ENCODE measurements at regions not wholly inside any gene's neighbourhood (a gene's known extent, or its start where the extent isn't known, plus 50 kb on each side); places are given as distances from the start of the nearest gene placed in this dataset.
"Not testable (repeated sequence)": the region's sequence is repeated elsewhere in the genome, so short reads cannot be mapped to it uniquely, and the experiment has no call there.

DNA sequence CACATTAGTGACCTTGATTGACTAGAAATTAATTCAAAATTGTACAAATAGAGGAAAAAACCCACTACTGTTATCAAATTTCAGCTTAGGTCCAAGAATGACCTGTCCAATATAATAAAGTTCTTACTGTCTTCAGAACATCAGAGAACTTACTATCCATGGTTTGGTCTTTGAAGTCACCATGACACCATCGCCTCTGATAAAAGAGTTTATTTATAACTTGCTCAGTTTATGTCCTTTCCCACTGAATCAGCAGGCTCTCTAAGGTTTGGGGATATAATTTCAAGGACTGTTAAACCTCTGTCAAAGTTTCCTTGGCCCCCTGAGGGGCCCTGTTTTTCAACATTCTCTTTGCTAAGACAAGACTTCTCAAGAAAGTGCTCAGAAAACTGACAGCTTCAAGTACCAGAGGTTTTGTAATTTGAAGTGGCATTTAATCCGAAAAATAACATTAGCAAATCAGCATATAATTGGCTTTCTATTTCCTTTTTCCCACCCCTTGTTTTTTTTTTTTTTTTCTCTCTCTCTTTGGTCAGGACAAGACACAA, 191.7 kb upstream of the FERD3L start:
- H3K4me3 ChIP-seq (ENCODE audit: low read depth, low read length) = no peak overlapping the region
- DNase-seq (ENCODE audit: low read depth) = no peak

DNA sequence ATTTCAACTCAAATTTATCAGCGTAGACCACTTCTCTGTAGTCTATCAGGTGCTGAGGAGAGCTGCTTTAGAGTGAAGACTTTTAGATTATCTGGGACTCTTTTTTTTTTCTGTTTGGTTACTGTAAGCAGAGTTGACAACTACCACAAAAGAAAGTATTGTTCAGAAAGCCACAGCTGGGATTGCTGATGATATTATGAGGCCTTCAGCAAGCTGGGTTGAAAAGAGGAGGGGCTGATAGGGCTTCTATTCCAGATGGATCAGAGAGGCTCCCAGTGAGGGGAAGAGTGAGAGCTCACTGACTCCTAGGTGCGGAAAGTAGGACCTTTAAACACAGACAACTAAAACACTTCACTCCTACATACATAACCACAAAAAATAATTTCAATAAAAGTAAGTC, 188.5 kb upstream of the FERD3L start:
- no peak for DNase-seq (ENCODE audit: low read depth)
- no peak overlapping the region for H3K4me3 ChIP-seq (ENCODE audit: low read depth, low read length)

- DNase-seq (ENCODE audit: low read depth) = peak; percentile 23
- H3K4me3 ChIP-seq (ENCODE audit: low read depth, low read length) = no peak overlapping the region
These were observed 181.8 kb upstream of the FERD3L start for GRCh38 chr7:19327018-19327417.

DNA sequence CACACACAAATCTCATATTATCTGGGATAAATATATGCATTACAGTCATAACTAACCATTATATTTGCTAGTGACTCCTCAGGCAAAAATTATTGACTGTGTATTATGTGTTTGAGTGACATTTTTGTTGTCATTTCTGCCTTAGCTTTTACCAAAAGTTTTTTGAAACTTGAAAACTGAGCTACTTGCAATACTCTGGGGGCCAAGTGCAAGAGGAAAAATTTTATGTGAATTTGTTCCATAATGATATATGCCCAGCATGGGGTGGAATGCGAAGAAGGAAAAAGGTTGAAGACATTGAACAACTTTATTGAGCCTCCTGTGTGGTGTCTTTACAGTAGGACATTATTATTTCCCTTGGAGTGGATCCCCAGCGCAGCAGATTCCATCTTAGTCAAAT, 176.8 kb upstream of the FERD3L start:
- H3K4me3 ChIP-seq (ENCODE audit: low read depth, low read length) = no peak overlapping the region
- no peak for DNase-seq (ENCODE audit: low read depth)

GRCh38 chr7:19318287-19318686, 173.1 kb upstream of the FERD3L start:
- H3K4me3 ChIP-seq (ENCODE audit: low read depth, low read length) = no peak overlapping the region
- no peak for DNase-seq (ENCODE audit: low read depth)

DNA sequence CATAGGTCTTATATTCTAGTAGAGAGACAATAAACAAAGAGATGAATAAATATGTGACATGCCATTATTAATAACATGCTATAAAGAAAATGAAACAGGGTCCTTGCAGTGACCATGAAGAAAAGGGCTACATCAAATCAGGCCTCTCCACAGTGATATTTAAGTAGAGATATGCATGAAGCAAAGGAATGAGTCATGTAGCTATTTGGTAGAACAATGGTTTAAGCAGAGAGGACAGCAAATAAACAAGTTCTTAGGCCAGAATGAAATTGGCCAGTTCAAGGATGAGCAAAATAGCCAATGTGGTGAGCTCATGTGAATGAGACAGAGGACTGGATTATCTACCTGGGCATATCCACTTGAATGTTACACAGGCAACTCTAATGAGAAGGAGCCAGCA, 172.2 kb upstream of the FERD3L start:
- H3K4me3 ChIP-seq (ENCODE audit: low read depth, low read length) = no peak overlapping the region
- no peak for DNase-seq (ENCODE audit: low read depth)

DNA sequence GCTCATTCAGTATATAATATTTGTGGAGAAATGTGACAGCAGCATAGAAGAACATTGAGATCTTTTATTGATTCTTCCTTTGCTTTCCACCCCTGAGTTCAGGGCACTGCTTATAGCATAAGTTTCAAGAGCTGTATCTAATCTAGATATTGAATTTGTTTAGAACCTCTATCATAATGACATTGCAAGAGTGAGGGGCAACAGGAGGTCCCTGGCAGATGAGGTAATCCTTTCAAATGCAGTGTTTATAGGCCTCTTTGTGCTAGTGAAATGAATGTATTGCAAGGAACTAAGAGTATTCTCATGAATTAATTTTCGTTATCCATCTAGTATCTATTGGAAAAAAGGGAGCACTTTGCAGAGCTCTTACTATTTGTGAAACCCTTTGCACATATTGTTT, 167.2 kb upstream of the FERD3L start:
- H3K4me3 ChIP-seq (ENCODE audit: low read depth, low read length) = no peak overlapping the region
- no peak for DNase-seq (ENCODE audit: low read depth)

- no peak overlapping the region for H3K4me3 ChIP-seq (ENCODE audit: low read depth, low read length)
- no peak for DNase-seq (ENCODE audit: low read depth)
These were observed 162.3 kb upstream of the FERD3L start for GRCh38 chr7:19307554-19307953.

GRCh38 chr7:19305698-19306097, 160.5 kb upstream of the FERD3L start:
- H3K4me3 ChIP-seq (ENCODE audit: low read depth, low read length) = no peak overlapping the region
- DNase-seq (ENCODE audit: low read depth) = no peak

DNA sequence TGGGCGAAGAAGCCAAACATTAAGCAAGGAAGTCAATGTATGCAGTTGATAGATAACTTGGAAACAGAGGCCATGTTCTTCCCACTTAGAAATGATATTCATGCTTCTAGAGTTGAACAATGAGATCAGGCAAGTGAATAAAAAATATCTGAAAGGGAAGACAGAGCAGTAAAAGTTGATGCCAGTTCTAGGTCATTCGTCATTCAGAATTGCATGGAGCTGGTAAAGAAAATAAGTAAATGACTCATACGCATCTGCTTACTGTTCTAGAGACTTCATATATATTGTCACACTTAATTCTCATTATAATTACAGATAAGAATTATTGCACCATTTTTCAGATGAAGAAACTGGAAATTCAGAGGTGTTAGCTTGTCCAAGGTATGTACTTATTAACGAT, 158.9 kb upstream of the FERD3L start:
- no peak overlapping the region for H3K4me3 ChIP-seq (ENCODE audit: low read depth, low read length)
- DNase-seq (ENCODE audit: low read depth) = no peak

DNA sequence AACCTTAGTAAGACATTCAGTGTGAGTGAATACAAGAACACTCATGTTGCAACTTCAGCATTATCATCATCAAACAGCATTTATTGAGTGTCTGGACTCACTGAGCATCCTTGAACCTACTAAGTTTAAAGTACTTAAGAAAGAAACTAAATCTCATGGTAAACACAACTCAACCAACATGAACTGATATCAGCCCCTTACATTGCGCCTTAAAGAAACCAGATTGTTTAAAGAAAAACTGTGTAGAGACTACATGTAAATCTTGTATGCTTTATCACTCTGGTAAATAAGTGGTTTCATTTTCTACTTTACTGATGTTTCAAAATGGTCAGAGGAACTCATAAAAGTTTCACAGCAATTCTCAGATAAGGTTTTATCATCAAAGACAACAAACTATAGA, 157.5 kb upstream of the FERD3L start:
- no peak for DNase-seq (ENCODE audit: low read depth)

DNA sequence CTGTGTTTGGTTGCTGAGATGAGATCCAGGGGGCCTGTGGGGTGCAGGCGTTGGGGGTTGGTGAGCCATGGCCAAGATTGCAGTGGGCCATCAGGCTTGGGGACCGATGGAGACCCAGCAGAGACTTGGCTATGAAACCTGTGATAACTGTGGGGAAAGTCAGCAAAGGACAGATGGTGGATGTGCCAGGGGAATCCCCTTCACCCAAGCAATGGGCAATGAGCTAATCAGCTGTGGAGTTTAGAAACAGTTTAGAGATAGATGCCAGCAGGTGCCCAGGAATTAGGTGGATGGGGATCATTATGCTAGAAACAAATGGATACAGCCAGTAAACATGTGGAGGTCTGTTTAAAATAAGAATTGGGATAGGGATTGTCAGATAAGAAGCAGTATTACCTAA, 151.4 kb upstream of the FERD3L start:
- H3K4me3 ChIP-seq (ENCODE audit: low read depth, low read length) = no peak overlapping the region

More for the DNA sequence above, 157.5 kb upstream of the FERD3L start:
- H3K4me3 ChIP-seq (ENCODE audit: low read depth, low read length) = no peak overlapping the region

DNA sequence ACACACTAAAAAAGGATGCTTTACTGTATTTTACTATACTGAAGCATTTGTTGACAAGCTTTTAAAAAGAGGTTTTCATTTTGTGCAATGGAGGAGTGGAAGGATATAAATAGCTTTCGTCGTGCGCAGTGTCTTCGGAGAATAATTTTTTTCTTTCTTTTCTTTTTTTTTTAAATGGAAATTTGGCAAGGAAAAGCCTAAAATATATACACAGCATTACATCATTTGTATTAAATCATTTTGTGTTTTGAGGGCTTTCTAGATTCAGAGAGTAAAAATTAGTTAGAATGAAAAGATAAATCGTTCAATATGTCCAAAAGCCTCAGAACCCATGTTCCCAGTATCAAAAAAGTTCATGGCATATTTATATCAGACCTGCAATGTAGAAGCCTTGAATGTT, 150.2 kb upstream of the FERD3L start:
- H3K4me3 ChIP-seq (ENCODE audit: low read depth, low read length) = no peak overlapping the region
- DNase-seq (ENCODE audit: low read depth) = no peak

More for the DNA sequence above, 151.4 kb upstream of the FERD3L start:
- no peak for DNase-seq (ENCODE audit: low read depth)

- H3K4me3 ChIP-seq (ENCODE audit: low read depth, low read length) = no peak overlapping the region
- peak; percentile 77 for DNase-seq (ENCODE audit: low read depth)
These were observed 149.4 kb upstream of the FERD3L start for GRCh38 chr7:19294619-19295018.

DNA sequence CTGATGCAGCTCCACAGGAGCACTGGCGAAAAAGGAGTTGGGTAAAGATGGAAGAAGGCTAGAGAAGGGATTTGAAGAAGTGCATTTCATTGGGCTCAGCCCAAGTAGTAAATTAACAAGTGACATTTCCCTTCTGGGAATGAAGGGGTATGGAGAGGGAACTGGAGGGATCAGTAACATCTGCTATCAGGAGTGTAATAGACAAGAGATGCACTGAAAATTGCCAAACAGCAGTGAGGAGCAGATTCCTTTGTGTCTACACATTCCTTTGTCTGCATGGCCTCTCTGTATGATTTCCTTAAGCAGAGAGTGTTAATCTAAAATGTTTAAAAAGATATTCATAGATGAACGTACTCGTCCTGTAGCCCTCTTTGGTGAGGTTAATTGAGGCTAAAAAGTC, 148.2 kb upstream of the FERD3L start:
- H3K4me3 ChIP-seq (ENCODE audit: low read depth, low read length) = no peak overlapping the region
- no peak for DNase-seq (ENCODE audit: low read depth)

GRCh38 chr7:19290968-19291367, 145.7 kb upstream of the FERD3L start:
- no peak overlapping the region for H3K4me3 ChIP-seq (ENCODE audit: low read depth, low read length)
- DNase-seq (ENCODE audit: low read depth) = no peak

DNA sequence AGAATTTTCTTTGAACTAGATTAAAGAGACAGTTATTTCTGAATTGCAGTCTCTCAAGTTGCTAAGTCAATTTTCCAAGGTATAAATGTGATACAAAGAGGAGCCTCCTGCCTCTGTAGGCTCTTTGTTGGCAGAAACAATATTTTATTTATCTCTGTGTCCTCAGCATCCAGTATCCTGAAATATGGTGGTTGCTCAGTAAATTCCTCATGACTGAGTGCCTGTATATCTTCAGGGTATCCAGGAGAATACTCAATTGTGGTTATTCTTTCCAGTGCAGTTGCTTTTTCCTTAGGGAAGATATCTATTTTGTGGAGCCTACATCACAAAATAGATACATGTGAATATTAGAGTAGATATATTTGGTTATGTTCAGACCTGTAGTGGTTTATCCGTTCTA, 144.8 kb upstream of the FERD3L start:
- no peak for DNase-seq (ENCODE audit: low read depth)

GRCh38 chr7:19284596-19285300, 139.5 kb upstream of the FERD3L start:
- H3K4me3 ChIP-seq (ENCODE audit: low read depth, low read length) = no peak overlapping the region
- peak; percentile 12 for DNase-seq (ENCODE audit: low read depth)

More for the DNA sequence above, 144.8 kb upstream of the FERD3L start:
- H3K4me3 ChIP-seq (ENCODE audit: low read depth, low read length) = no peak overlapping the region

DNA sequence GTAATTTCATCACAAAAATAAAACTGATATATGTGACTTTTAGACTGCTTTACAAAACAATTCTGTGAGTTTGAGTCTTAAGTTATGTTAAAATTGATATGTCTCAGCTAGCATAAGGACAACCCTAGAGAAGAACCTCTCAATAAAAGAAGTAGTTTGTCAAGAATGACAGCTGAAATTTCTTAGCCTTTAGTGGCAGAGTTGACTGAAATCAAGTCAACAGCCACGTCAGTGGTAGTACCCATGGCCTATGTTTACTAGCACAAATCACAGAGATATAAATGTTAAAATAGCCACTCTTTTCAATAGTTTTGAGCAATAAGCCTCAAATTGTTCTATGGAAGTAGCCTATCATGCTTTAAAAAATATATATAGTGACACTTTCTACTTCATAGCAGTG, 138.9 kb upstream of the FERD3L start:
- no peak for DNase-seq (ENCODE audit: low read depth)

DNA sequence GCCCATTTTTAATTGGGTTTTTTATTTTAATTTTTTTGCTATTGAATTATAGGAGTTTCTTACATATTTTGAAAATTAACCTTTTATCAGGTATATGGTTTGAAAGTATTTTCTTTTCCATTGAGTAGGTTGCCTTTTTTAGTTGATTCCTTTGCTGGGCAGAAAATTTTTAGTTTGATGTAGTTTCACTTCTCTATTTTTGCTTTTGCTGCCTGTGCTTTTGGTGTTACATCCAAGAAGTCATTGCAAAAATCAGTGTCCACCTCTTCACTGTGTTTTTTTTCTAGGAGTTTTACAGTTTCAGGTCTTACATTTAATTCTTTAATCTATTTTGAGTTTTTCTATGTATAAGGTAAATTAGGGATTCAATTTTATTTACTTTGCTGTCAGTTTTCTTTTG, 129.8 kb upstream of the FERD3L start:
- no peak for DNase-seq (ENCODE audit: low read depth)
- H3K4me3 ChIP-seq (ENCODE audit: low read depth, low read length) = no peak overlapping the region

More for the DNA sequence above, 138.9 kb upstream of the FERD3L start:
- no peak overlapping the region for H3K4me3 ChIP-seq (ENCODE audit: low read depth, low read length)

DNA sequence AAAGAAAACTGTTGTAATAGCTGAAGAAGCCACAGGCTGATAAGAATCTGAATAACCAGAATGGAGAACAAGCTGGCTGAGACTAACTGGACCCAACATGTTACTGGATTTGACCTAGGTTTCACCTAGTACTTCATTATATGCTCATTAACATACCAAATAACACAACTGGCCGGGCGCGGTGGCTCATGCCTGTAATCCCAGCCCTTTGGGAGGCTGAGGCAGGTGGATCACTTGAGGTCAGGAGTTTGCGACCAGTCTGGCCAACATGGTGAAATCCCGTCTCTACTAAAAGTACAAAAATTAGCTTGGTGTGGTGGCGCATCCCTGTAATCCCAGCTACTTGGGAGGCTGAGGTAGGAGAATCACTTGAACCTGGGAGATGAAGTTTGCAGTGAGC, 127.1 kb upstream of the FERD3L start:
- not testable (repeated sequence) for DNase-seq (ENCODE audit: low read depth); H3K4me3 ChIP-seq (ENCODE audit: low read depth, low read length)

All from skeletal muscle cell (primary cell).